Stomach (tissue), 8 donors: ENCODE measurements at regions not wholly inside any gene's neighbourhood (a gene's known extent, or its start where the extent isn't known, plus 50 kb on each side); places are given as distances from the start of the nearest gene placed in this dataset.

ENCODE experiments used
- DNase-seq, 2 donors: peaks; one replicate each; pipeline versions ENCODE4 v3.0.0 to v3.0.0-alpha.2; 2013 to 2019
- H3K27ac ChIP-seq, 5 donors: fragments of 200-600 bp in 4 of 5; sonication (generic) in 4 of 5; one replicate each; pipeline ENCODE4 v1.5.1; 2013 to 2019; ENCODE audit warnings: mild to moderate bottlenecking in 1 of 5, moderate library complexity in 1 of 5
- H3K27me3 ChIP-seq, 3 donors: fragments of 200-600 bp; sonication (generic); one replicate each; pipeline ENCODE4 v1.5.1; 2017 to 2019; ENCODE audit warnings: mixed run types in 1 of 3
- H3K36me3 ChIP-seq, 4 donors: fragments of 200-600 bp; sonication (generic); 1 replicate in 3 of 4; 2 replicates in 1 of 4; pipeline ENCODE4 v1.5.1; 2016 to 2019
- H3K4me1 ChIP-seq, 4 donors: fragments of 200-600 bp; sonication (generic); one replicate each; pipeline ENCODE4 v1.5.1; 2016 to 2019
- H3K4me3 ChIP-seq, 4 donors: fragments of 200-600 bp; sonication (generic) in 3 of 4; one replicate each; pipeline ENCODE4 v1.5.1; 2016 to 2019; ENCODE audit warnings: mild to moderate bottlenecking in 1 of 4
- H3K9me3 ChIP-seq, 4 donors: fragments of 200-600 bp; sonication (generic); one replicate each; pipeline ENCODE4 v1.5.1; 2016 to 2019
- CTCF ChIP-seq, 7 experiments: fragments of 450-650 bp in 4 of 7; fragments of 200-600 bp in 3 of 7; sonication (generic) in 3 of 7; IDR thresholded peaks; one replicate each; pipeline ENCODE4 v1.5.1; 2016 to 2019; ENCODE audit warnings: antibody characterized with exemption in 7 of 7, control low read depth in 2 of 7, mild to moderate bottlenecking in 1 of 7
- EP300 ChIP-seq: sonication (generic); formaldehyde crosslinking; IDR thresholded peaks from one replicate; pipeline ENCODE4 v1.6.1; 2017; ENCODE audit warnings: antibody characterized with exemption
- POLR2A ChIP-seq, 4 donors: fragments of 450-650 bp; IDR thresholded peaks; one replicate each; pipeline ENCODE4 v1.6.1; 2016; ENCODE audit warnings: antibody characterized with exemption in 4 of 4, control low read depth in 2 of 4, mild to moderate bottlenecking in 1 of 4, moderate library complexity in 1 of 4
- POLR2AphosphoS5 ChIP-seq, 3 donors: sonication (generic); formaldehyde crosslinking; IDR thresholded peaks; one replicate each; pipeline ENCODE4 v1.6.1; 2016; ENCODE audit warnings: antibody characterized with exemption in 3 of 3
- WGBS, 5 donors: extraction: QIAGEN DNeasy Blood & Tissue Kit in 3 of 5; methylation state at CpG; one replicate each; pipeline versions ENCODE4 v1.1.5 to v1.1.7; 2013 to 2018; 5-methylcytosine and 5-hydroxymethylcytosine counted together
- intact Hi-C: fragments of 100-400 bp; cut with DNase I; formaldehyde crosslinking; loops from one replicate; pipeline ENCODE4 v1.15.1; 2023; ENCODE audit warnings: low total_unique reads
- donor health status: healthy with polysubstance abuse.
- donor health status: Bipolar disorder and iron deficiency.
- donor health status: healthy.

- 61 to 75% (median 69%) methylated on average over 3 of the region's 3 CpGs for WGBS, 5 donors
- Histone ChIP-seq H3K4me3 (no peak overlapping the region), H3K36me3 (no peaks in the 10 kb centered on the region), H3K9me3 (no peaks in the 10 kb centered on the region), H3K27ac (no peak overlapping the region), H3K4me1 (no peaks in the 10 kb centered on the region), H3K27me3 (no peaks in the 10 kb centered on the region)
- TF ChIP-seq POLR2A (IDR thresholded peaks at IDR 0.05) (no peak), EP300 (no peak), CTCF (IDR thresholded peaks at IDR 0.05) (no peak), POLR2AphosphoS5 (IDR thresholded peaks at IDR 0.05) (no peak)
- intact Hi-C loops: no loop called here
- DNase-seq: peak in 1 of 2 donors; percentile 9
These were observed 167.3 kb upstream of the MOCS2 start for GRCh38 chr5:53276825-53277224.

GRCh38 chr5:53277491-53277890 is 167.9 kb upstream of the MOCS2 start:
- 64 to 88% (median 76%) methylated on average over 1 of the region's 1 CpG for WGBS, 5 donors

GRCh38 chr5:53287573-53287972 is 178.0 kb upstream of the MOCS2 start:
- Histone ChIP-seq H3K4me3 (no peak overlapping the region), H3K4me1 (no peaks in the 10 kb centered on the region), H3K27me3 (no peaks in the 10 kb centered on the region), H3K27ac (no peak overlapping the region), H3K9me3 (peaks cover 0 to 16% (median 0%) of the 10 kb centered on the region in 4 donors), H3K36me3 (no peaks in the 10 kb centered on the region)
- TF ChIP-seq POLR2AphosphoS5 (IDR thresholded peaks at IDR 0.05) (no peak), EP300 (no peak), POLR2A (IDR thresholded peaks at IDR 0.05) (no peak), CTCF (IDR thresholded peaks at IDR 0.05) (no peak)
- DNase-seq: no peak
- intact Hi-C loops: no loop called here

More at GRCh38 chr5:53277491-53277890, 167.9 kb upstream of the MOCS2 start:
- Histone ChIP-seq H3K4me1 (no peaks in the 10 kb centered on the region), H3K27ac (no peak overlapping the region), H3K9me3 (no peaks in the 10 kb centered on the region), H3K27me3 (no peaks in the 10 kb centered on the region), H3K36me3 (no peaks in the 10 kb centered on the region), H3K4me3 (no peak overlapping the region)
- TF ChIP-seq POLR2A (IDR thresholded peaks at IDR 0.05): no peak
- TF ChIP-seq EP300: no peak
- TF ChIP-seq POLR2AphosphoS5 (IDR thresholded peaks at IDR 0.05): no peak
- TF ChIP-seq CTCF (IDR thresholded peaks at IDR 0.05): no peak
- no peak for DNase-seq
- intact Hi-C loops: no loop called here

GRCh38 chr5:53288511-53288910 is 179.0 kb upstream of the MOCS2 start:
- no peak for DNase-seq
- no peaks in the 10 kb centered on the region for H3K4me1 ChIP-seq
- intact Hi-C loops: no loop called here

More at GRCh38 chr5:53288511-53288910, 179.0 kb upstream of the MOCS2 start:
- TF ChIP-seq POLR2A (IDR thresholded peaks at IDR 0.05) (no peak), CTCF (IDR thresholded peaks at IDR 0.05) (no peak)
- Histone ChIP-seq H3K27ac (no peak overlapping the region), H3K36me3 (no peaks in the 10 kb centered on the region), H3K4me3 (no peak overlapping the region), H3K9me3 (peaks cover 0 to 16% (median 0%) of the 10 kb centered on the region in 4 donors), H3K27me3 (no peaks in the 10 kb centered on the region)
